PC-9 (cell line): ENCODE measurements at regions not wholly inside any gene's neighbourhood (a gene's known extent, or its start where the extent isn't known, plus 50 kb on each side); places are given as distances from the start of the nearest gene placed in this dataset.

ENCODE experiments used
- BruUV-seq: library from RNA; stranded (reverse); fragments of 400-500 nt; replicated peaks from 2 replicates; lab custom pipeline; 2021; lab: Mats Ljungman, UMichigan
- CTCF ChIA-PET: fragments of 300-600 bp; sonication (Branson Sonifier 250); formaldehyde crosslinking; loops from one replicate; lab custom pipeline; 2022; ENCODE audit warnings: antibody characterized with exemption; lab: Charles Lee
- POLR2A ChIA-PET: fragments of 300-600 bp; sonication (Branson Sonifier 250); formaldehyde crosslinking; loops from one replicate; lab custom pipeline; 2022; ENCODE audit warnings: antibody characterized with exemption; ENCODE audit not compliant: unreplicated experiment; lab: Charles Lee
- DNase-seq, 2 experiments: peaks; one replicate each; pipeline versions ENCODE4 v3.0.0 to v3.0.0-alpha.2; 2015 to 2022; ENCODE audit warnings: mixed read lengths in 1 of 2
- H2AFZ ChIP-seq: fragments of 200-600 bp; sonication (generic); 2 replicates; pipeline ENCODE4 v1.8.1; 2017; ENCODE audit warnings: antibody characterized with exemption
- H3F3A ChIP-seq: fragments of 200-600 bp; sonication (generic); 2 replicates; pipeline ENCODE4 v1.8.1; 2017; ENCODE audit warnings: antibody characterized with exemption, mild to moderate bottlenecking, low read depth; ENCODE audit not compliant: insufficient read depth
- H3K27ac ChIP-seq: fragments of 200-600 bp; sonication (generic); 2 replicates; pipeline ENCODE4 v1.6.1; 2016; ENCODE audit warnings: mixed run types
- H3K27me3 ChIP-seq: fragments of 200-600 bp; sonication (generic); 2 replicates; pipeline ENCODE4 v1.6.1; 2016; ENCODE audit warnings: low read depth, mixed run types; ENCODE audit not compliant: insufficient read depth
- H3K36me3 ChIP-seq: fragments of 200-600 bp; sonication (generic); 2 replicates; pipeline ENCODE4 v1.6.1; 2016; ENCODE audit warnings: low read depth, mixed run types
- H3K4me1 ChIP-seq: fragments of 200-600 bp; sonication (generic); replicated peaks from 2 replicates; pipeline ENCODE4 v1.6.1; 2016; ENCODE audit warnings: mixed run types; ENCODE audit not compliant: insufficient read depth
- H3K4me2 ChIP-seq: fragments of 200-600 bp; sonication (generic); 2 replicates; pipeline ENCODE4 v1.6.1; 2017; ENCODE audit warnings: mixed run types
- H3K4me3 ChIP-seq: fragments of 200-600 bp; sonication (generic); 2 replicates; pipeline ENCODE4 v1.6.1; 2016; ENCODE audit warnings: mixed run types
- H3K79me2 ChIP-seq: fragments of 200-600 bp; sonication (generic); 2 replicates; pipeline ENCODE4 v1.6.1; 2017; ENCODE audit warnings: low read depth, mixed run types
- H3K9me2 ChIP-seq: fragments of 200-600 bp; sonication (generic); 2 replicates; pipeline ENCODE4 v1.8.1; 2017; ENCODE audit warnings: mild to moderate bottlenecking; ENCODE audit not compliant: insufficient read depth
- H3K9me3 ChIP-seq: fragments of 200-600 bp; sonication (generic); 2 replicates; pipeline ENCODE4 v1.8.1; 2016; ENCODE audit warnings: low read depth; ENCODE audit not compliant: insufficient read depth
- H4K20me1 ChIP-seq: fragments of 200-600 bp; sonication (generic); 2 replicates; pipeline ENCODE4 v1.8.1; 2017; ENCODE audit not compliant: insufficient read depth
- EZH2 ChIP-seq: fragments of 200-600 bp; sonication (generic); IDR thresholded peaks from 2 replicates; pipeline ENCODE4 v1.8.0; 2017; ENCODE audit warnings: antibody characterized with exemption, low read depth
- intact Hi-C: fragments of 100-400 bp; cut with micrococcal nuclease; formaldehyde crosslinking; loops from one replicate; pipeline ENCODE4 v1.10.0; 2022; ENCODE audit not compliant: unreplicated experiment
- TF ChIP-seq, protein P1 (sequence below): fragments of 200-600 bp; sonication (generic); conservative IDR thresholded peaks from 2 replicates; pipeline ENCODE4 v1.6.1; 2017; ENCODE audit warnings: mixed run types, antibody characterized with exemption, mild to moderate bottlenecking, moderate library complexity

DNA sequence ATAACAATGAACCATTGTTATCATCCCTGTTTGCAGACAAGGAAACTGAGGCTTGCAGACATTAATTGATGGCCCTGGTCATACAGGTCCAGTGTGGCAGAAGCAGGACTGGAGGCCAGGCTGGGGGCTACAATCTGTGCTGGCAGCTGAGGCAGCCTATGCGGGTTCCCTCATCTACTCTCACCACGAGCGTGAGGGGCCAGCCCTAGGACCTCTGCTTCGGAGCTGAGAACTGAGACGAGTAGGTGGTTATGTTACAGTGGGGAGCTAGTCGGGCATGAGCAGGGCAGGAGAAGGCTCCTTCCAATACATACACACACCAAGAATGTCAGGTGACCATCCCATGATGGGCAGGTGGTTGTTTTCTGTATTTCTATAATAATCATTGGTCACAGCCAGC lies 82.2 kb upstream of the ASB18 start:
- CTCF ChIA-PET, result interaction anchor here (0.6 kb wide), 1 partner anchor 157 kb away, joined by 8 read pairs; no protein-coding TSS in a partner anchor
- H3K27ac ChIP-seq, result no peak overlapping the region
- H3K27me3 ChIP-seq, result peaks cover 88% of the 10 kb centered on the region
- no peaks in the 10 kb centered on the region; the same call in 1 of the 2 replicates for H4K20me1 ChIP-seq
- H3K9me3 ChIP-seq, result no peaks in the 10 kb centered on the region
- H3K4me3 ChIP-seq, result no peak overlapping the region
- H3K4me1 ChIP-seq, result no peaks in the 10 kb centered on the region
- no peak overlapping the region for H2AFZ ChIP-seq
- no peaks in the 10 kb centered on the region for H3K79me2 ChIP-seq
- no peak for DNase-seq
- intact Hi-C loops, result loop anchor here (10.0 kb wide), 1 partner anchor 572 kb away; no protein-coding TSS in a partner anchor
- H3K36me3 ChIP-seq, result no peaks in the 10 kb centered on the region
- POLR2A ChIA-PET, result no interaction called here
- H3K4me2 ChIP-seq, result no peak overlapping the region
- no peak for TF ChIP-seq EZH2
- TF ChIP-seq, protein P1, sequence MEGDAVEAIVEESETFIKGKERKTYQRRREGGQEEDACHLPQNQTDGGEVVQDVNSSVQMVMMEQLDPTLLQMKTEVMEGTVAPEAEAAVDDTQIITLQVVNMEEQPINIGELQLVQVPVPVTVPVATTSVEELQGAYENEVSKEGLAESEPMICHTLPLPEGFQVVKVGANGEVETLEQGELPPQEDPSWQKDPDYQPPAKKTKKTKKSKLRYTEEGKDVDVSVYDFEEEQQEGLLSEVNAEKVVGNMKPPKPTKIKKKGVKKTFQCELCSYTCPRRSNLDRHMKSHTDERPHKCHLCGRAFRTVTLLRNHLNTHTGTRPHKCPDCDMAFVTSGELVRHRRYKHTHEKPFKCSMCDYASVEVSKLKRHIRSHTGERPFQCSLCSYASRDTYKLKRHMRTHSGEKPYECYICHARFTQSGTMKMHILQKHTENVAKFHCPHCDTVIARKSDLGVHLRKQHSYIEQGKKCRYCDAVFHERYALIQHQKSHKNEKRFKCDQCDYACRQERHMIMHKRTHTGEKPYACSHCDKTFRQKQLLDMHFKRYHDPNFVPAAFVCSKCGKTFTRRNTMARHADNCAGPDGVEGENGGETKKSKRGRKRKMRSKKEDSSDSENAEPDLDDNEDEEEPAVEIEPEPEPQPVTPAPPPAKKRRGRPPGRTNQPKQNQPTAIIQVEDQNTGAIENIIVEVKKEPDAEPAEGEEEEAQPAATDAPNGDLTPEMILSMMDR, result no peak
- BruUV-seq, result no TSS peak
- no peaks in the 10 kb centered on the region for H3K9me2 ChIP-seq
- H3F3A ChIP-seq, result no peaks in the 10 kb centered on the region

GRCh38 chr2:236348279-236348678 lies 84.1 kb upstream of the ASB18 start:
- Histone ChIP-seq H3K27ac (no peak overlapping the region), H3K4me3 (no peak overlapping the region), H3K4me2 (no peak overlapping the region), H3K9me2 (no peaks in the 10 kb centered on the region), H2AFZ (no peak overlapping the region), H3K4me1 (no peaks in the 10 kb centered on the region), H3K9me3 (no peaks in the 10 kb centered on the region), H4K20me1 (no peaks in the 10 kb centered on the region; the same call in 1 of the 2 replicates), H3F3A (no peaks in the 10 kb centered on the region), H3K27me3 (peaks cover 86% of the 10 kb centered on the region), H3K36me3 (no peaks in the 10 kb centered on the region), H3K79me2 (no peaks in the 10 kb centered on the region)
- TF ChIP-seq, protein P1, result no peak
- no peak for TF ChIP-seq EZH2
- CTCF ChIA-PET, result interaction anchor here (0.5 to 1.4 kb wide), 5 partner anchors 54 to 716 kb away, joined by 3 to 6 read pairs (median 4); no protein-coding TSS in a partner anchor
- POLR2A ChIA-PET, result interaction anchor here (0.7 kb wide), 1 partner anchor 294 kb away, joined by 3 read pairs; no protein-coding TSS in a partner anchor
- BruUV-seq, result no TSS peak
- intact Hi-C loops, result loop anchor here (10.0 kb wide), 1 partner anchor 573 kb away; no protein-coding TSS in a partner anchor
- DNase-seq, result no peak

DNA sequence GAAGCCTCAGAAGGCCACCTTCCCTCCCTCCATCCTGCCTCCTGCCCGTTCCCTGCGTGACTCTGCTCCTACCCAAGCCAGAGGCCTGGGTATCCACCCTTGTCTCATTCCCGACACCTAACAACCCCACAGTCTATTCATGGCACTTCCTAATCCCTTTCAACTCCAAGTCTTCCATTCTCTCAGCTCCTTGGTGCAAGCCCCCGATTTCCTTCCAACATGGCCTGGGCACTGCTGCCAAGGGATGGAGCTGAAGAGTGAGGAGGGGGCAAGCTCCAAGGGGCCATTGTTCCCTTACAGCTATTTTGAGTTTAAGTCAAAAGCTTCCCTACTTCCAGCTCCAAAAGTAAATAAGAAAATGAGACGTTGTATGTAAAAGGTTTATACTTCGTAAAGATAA lies 84.8 kb upstream of the ASB18 start:
- H3F3A ChIP-seq, result no peaks in the 10 kb centered on the region
- H3K27ac ChIP-seq, result no peak overlapping the region
- no peak overlapping the region for H3K4me3 ChIP-seq
- H3K9me2 ChIP-seq, result no peaks in the 10 kb centered on the region
- no peaks in the 10 kb centered on the region for H3K9me3 ChIP-seq
- no peak for TF ChIP-seq EZH2
- TF ChIP-seq, protein P1, result no peak
- no peaks in the 10 kb centered on the region for H3K36me3 ChIP-seq
- intact Hi-C loops, result loop anchor here (10.0 kb wide), 1 partner anchor 574 kb away; no protein-coding TSS in a partner anchor
- H4K20me1 ChIP-seq, result no peaks in the 10 kb centered on the region; the same call in 1 of the 2 replicates
- POLR2A ChIA-PET, result no interaction called here
- no peak for DNase-seq
- H3K4me1 ChIP-seq, result no peaks in the 10 kb centered on the region
- CTCF ChIA-PET, result interaction anchor here (1.4 kb wide), 1 partner anchor 716 kb away, joined by 4 read pairs; no protein-coding TSS in a partner anchor
- no TSS peak for BruUV-seq
- no peaks in the 10 kb centered on the region for H3K79me2 ChIP-seq
- H3K27me3 ChIP-seq, result peaks cover 86% of the 10 kb centered on the region
- H2AFZ ChIP-seq, result no peak overlapping the region
- no peak overlapping the region for H3K4me2 ChIP-seq
